Tibial nerve (tissue), 4 donors: ENCODE measurements at regions not wholly inside any gene's neighbourhood (a gene's known extent, or its start where the extent isn't known, plus 50 kb on each side); places are given as distances from the start of the nearest gene placed in this dataset.

ENCODE experiments used
- CTCF ChIP-seq, 5 experiments: fragments of 200-600 bp in 3 of 5; fragments of 450-650 bp in 2 of 5; sonication (generic) in 3 of 5; IDR thresholded peaks; one replicate each; pipeline ENCODE4 v1.5.1; 2016 to 2019; ENCODE audit warnings: antibody characterized with exemption in 5 of 5, mild to moderate bottlenecking in 3 of 5, moderate library complexity in 2 of 5
- EP300 ChIP-seq, 2 donors: sonication (generic); formaldehyde crosslinking; IDR thresholded peaks; one replicate each; pipeline ENCODE4 v1.6.1; 2017; ENCODE audit warnings: antibody characterized with exemption in 2 of 2, mild to moderate bottlenecking in 1 of 2
- POLR2A ChIP-seq, 2 donors: fragments of 450-650 bp; IDR thresholded peaks; one replicate each; pipeline ENCODE4 v1.6.1; 2017; ENCODE audit warnings: antibody characterized with exemption in 2 of 2, mild to moderate bottlenecking in 2 of 2, moderate library complexity in 2 of 2

GRCh38 chr9:99720455-99721050 is 101.1 kb upstream of the NR4A3 start:
- no peak for TF ChIP-seq POLR2A (IDR thresholded peaks at IDR 0.05)
- no peak for TF ChIP-seq CTCF (IDR thresholded peaks at IDR 0.05)
- TF ChIP-seq EP300 (IDR thresholded peaks at IDR 0.05): no peak
